ENCODE measurements at regions not wholly inside any gene's neighbourhood (a gene's known extent, or its start where the extent isn't known, plus 50 kb on each side); places are given as distances from the start of the nearest gene placed in this dataset.
A peak's percentile ranks its signal among the peaks of the same experiment; 100 is the strongest.

- 79 to 86% (median 82%) methylated on average over 4 of the region's 4 CpGs for WGBS, 3 donors
Observed at GRCh38 chr20:23243791-23244155, 106.8 kb upstream of the NXT1 start.

GRCh38 chr20:23242556-23243180 lies 107.9 kb upstream of the NXT1 start:
- DNase-seq = no peak
- no peaks in the 10 kb centered on the region for H3K9me3 ChIP-seq (ENCODE audit: control insufficient read depth in 2 of 2, insufficient read depth in 1 of 2, low read depth in 1 of 2, low read length in 1 of 2)
- no peaks in the 10 kb centered on the region for H3K36me3 ChIP-seq (ENCODE audit: control insufficient read depth in 3 of 3, insufficient read depth in 2 of 3, low read depth in 1 of 3, low read length in 3 of 3)
- H3K27me3 ChIP-seq (ENCODE audit: control insufficient read depth in 3 of 3, insufficient read depth in 3 of 3, low read length in 3 of 3) = peaks cover 0 to 3% (median 3%) of the 10 kb centered on the region in 3 donors
- no peak overlapping the region for H3K27ac ChIP-seq (ENCODE audit: low read depth in 1 of 3, low read length in 2 of 3)
- WGBS, 3 donors = 63 to 74% (median 70%) methylated on average over 5 of the region's 5 CpGs
- no peak overlapping the region for H3K4me3 ChIP-seq (ENCODE audit: low read depth in 1 of 3, low read length in 3 of 3)
- H3K4me1 ChIP-seq (ENCODE audit: control insufficient read depth in 3 of 3, insufficient read depth in 2 of 3, low read depth in 1 of 3, low read length in 2 of 3) = no peaks in the 10 kb centered on the region
- FAIRE-seq = no peak

More at GRCh38 chr20:23243791-23244155, 106.8 kb upstream of the NXT1 start:
- H3K4me3 ChIP-seq (ENCODE audit: low read depth in 1 of 3, low read length in 3 of 3) = no peak overlapping the region
- peaks cover 0 to 3% (median 3%) of the 10 kb centered on the region in 3 donors for H3K27me3 ChIP-seq (ENCODE audit: control insufficient read depth in 3 of 3, insufficient read depth in 3 of 3, low read length in 3 of 3)
- H3K9me3 ChIP-seq (ENCODE audit: control insufficient read depth in 2 of 2, insufficient read depth in 1 of 2, low read depth in 1 of 2, low read length in 1 of 2) = no peaks in the 10 kb centered on the region
- DNase-seq = no peak
- H3K36me3 ChIP-seq (ENCODE audit: control insufficient read depth in 3 of 3, insufficient read depth in 2 of 3, low read depth in 1 of 3, low read length in 3 of 3) = no peaks in the 10 kb centered on the region
- H3K27ac ChIP-seq (ENCODE audit: low read depth in 1 of 3, low read length in 2 of 3) = peak overlapping the region in 1 of 3 donors; percentile 78
- H3K4me1 ChIP-seq (ENCODE audit: control insufficient read depth in 3 of 3, insufficient read depth in 2 of 3, low read depth in 1 of 3, low read length in 2 of 3) = no peaks in the 10 kb centered on the region
- FAIRE-seq = no peak

- Histone ChIP-seq H3K27ac (ENCODE audit: low read depth in 1 of 3, low read length in 2 of 3) (no peak overlapping the region), H3K36me3 (ENCODE audit: control insufficient read depth in 3 of 3, insufficient read depth in 2 of 3, low read depth in 1 of 3, low read length in 3 of 3) (no peaks in the 10 kb centered on the region), H3K4me1 (ENCODE audit: control insufficient read depth in 3 of 3, insufficient read depth in 2 of 3, low read depth in 1 of 3, low read length in 2 of 3) (no peaks in the 10 kb centered on the region), H3K4me3 (ENCODE audit: low read depth in 1 of 3, low read length in 3 of 3) (no peak overlapping the region), H3K27me3 (ENCODE audit: control insufficient read depth in 3 of 3, insufficient read depth in 3 of 3, low read length in 3 of 3) (peaks cover 0 to 3% (median 3%) of the 10 kb centered on the region in 3 donors), H3K9me3 (ENCODE audit: control insufficient read depth in 2 of 2, insufficient read depth in 1 of 2, low read depth in 1 of 2, low read length in 1 of 2) (no peaks in the 10 kb centered on the region)
- DNase-seq (no peak), FAIRE-seq (no peak)
- WGBS, 3 donors = 34 to 74% (median 67%) methylated on average over 2 of the region's 2 CpGs
Observed at GRCh38 chr20:23242104-23242503, 108.5 kb upstream of the NXT1 start.

- Histone ChIP-seq H3K9me3 (ENCODE audit: control insufficient read depth in 2 of 2, insufficient read depth in 1 of 2, low read depth in 1 of 2, low read length in 1 of 2) (no peaks in the 10 kb centered on the region), H3K27me3 (ENCODE audit: control insufficient read depth in 3 of 3, insufficient read depth in 3 of 3, low read length in 3 of 3) (peaks cover 0 to 3% (median 3%) of the 10 kb centered on the region in 3 donors), H3K4me3 (ENCODE audit: low read depth in 1 of 3, low read length in 3 of 3) (no peak overlapping the region), H3K27ac (ENCODE audit: low read depth in 1 of 3, low read length in 2 of 3) (no peak overlapping the region), H3K4me1 (ENCODE audit: control insufficient read depth in 3 of 3, insufficient read depth in 2 of 3, low read depth in 1 of 3, low read length in 2 of 3) (no peaks in the 10 kb centered on the region), H3K36me3 (ENCODE audit: control insufficient read depth in 3 of 3, insufficient read depth in 2 of 3, low read depth in 1 of 3, low read length in 3 of 3) (no peaks in the 10 kb centered on the region)
- DNase-seq (no peak), FAIRE-seq (no peak)
- 87 to 91% (median 88%) methylated on average over 3 of the region's 3 CpGs for WGBS, 3 donors
Observed at GRCh38 chr20:23241416-23241815, 109.2 kb upstream of the NXT1 start.

- 56 to 76% (median 72%) methylated on average over 1 of the region's 1 CpG for WGBS, 3 donors
Observed at GRCh38 chr20:23240519-23240918, 110.1 kb upstream of the NXT1 start.

GRCh38 chr20:23237201-23237600 lies 113.4 kb upstream of the NXT1 start:
- no peak overlapping the region for H3K4me3 ChIP-seq (ENCODE audit: low read depth in 1 of 3, low read length in 3 of 3)
- no peaks in the 10 kb centered on the region for H3K36me3 ChIP-seq (ENCODE audit: control insufficient read depth in 3 of 3, insufficient read depth in 2 of 3, low read depth in 1 of 3, low read length in 3 of 3)
- H3K27me3 ChIP-seq (ENCODE audit: control insufficient read depth in 3 of 3, insufficient read depth in 3 of 3, low read length in 3 of 3) = peaks cover 0 to 3% (median 0%) of the 10 kb centered on the region in 3 donors
- H3K27ac ChIP-seq (ENCODE audit: low read depth in 1 of 3, low read length in 2 of 3) = no peak overlapping the region
- DNase-seq = no peak
- no peaks in the 10 kb centered on the region for H3K4me1 ChIP-seq (ENCODE audit: control insufficient read depth in 3 of 3, insufficient read depth in 2 of 3, low read depth in 1 of 3, low read length in 2 of 3)
- peaks cover 0 to 9% of the 10 kb centered on the region in 2 donors for H3K9me3 ChIP-seq (ENCODE audit: control insufficient read depth in 2 of 2, insufficient read depth in 1 of 2, low read depth in 1 of 2, low read length in 1 of 2)
- FAIRE-seq = no peak

More at GRCh38 chr20:23240519-23240918, 110.1 kb upstream of the NXT1 start:
- Histone ChIP-seq H3K9me3 (ENCODE audit: control insufficient read depth in 2 of 2, insufficient read depth in 1 of 2, low read depth in 1 of 2, low read length in 1 of 2) (no peaks in the 10 kb centered on the region), H3K36me3 (ENCODE audit: control insufficient read depth in 3 of 3, insufficient read depth in 2 of 3, low read depth in 1 of 3, low read length in 3 of 3) (no peaks in the 10 kb centered on the region), H3K27ac (ENCODE audit: low read depth in 1 of 3, low read length in 2 of 3) (no peak overlapping the region), H3K4me3 (ENCODE audit: low read depth in 1 of 3, low read length in 3 of 3) (no peak overlapping the region), H3K27me3 (ENCODE audit: control insufficient read depth in 3 of 3, insufficient read depth in 3 of 3, low read length in 3 of 3) (peaks cover 0 to 3% (median 3%) of the 10 kb centered on the region in 3 donors), H3K4me1 (ENCODE audit: control insufficient read depth in 3 of 3, insufficient read depth in 2 of 3, low read depth in 1 of 3, low read length in 2 of 3) (no peaks in the 10 kb centered on the region)
- FAIRE-seq (no peak), DNase-seq (no peak)

GRCh38 chr20:23235173-23236027 lies 115.2 kb upstream of the NXT1 start:
- Histone ChIP-seq H3K4me1 (ENCODE audit: control insufficient read depth in 3 of 3, insufficient read depth in 2 of 3, low read depth in 1 of 3, low read length in 2 of 3) (no peaks in the 10 kb centered on the region), H3K36me3 (ENCODE audit: control insufficient read depth in 3 of 3, insufficient read depth in 2 of 3, low read depth in 1 of 3, low read length in 3 of 3) (no peaks in the 10 kb centered on the region), H3K27ac (ENCODE audit: low read depth in 1 of 3, low read length in 2 of 3) (no peak overlapping the region), H3K9me3 (ENCODE audit: control insufficient read depth in 2 of 2, insufficient read depth in 1 of 2, low read depth in 1 of 2, low read length in 1 of 2) (peaks cover 0 to 14% of the 10 kb centered on the region in 2 donors), H3K4me3 (ENCODE audit: low read depth in 1 of 3, low read length in 3 of 3) (no peak overlapping the region), H3K27me3 (ENCODE audit: control insufficient read depth in 3 of 3, insufficient read depth in 3 of 3, low read length in 3 of 3) (no peaks in the 10 kb centered on the region)
- FAIRE-seq (no peak), DNase-seq (peak; percentile 49 to 55)
- 32 to 43% (median 38%) methylated on average over 9 of the region's 9 CpGs for WGBS, 3 donors

GRCh38 chr20:23234311-23235078 lies 116.1 kb upstream of the NXT1 start:
- H3K27ac ChIP-seq (ENCODE audit: low read depth in 1 of 3, low read length in 2 of 3) = no peak overlapping the region
- DNase-seq (no peak), FAIRE-seq (no peak)

More at GRCh38 chr20:23234311-23235078, 116.1 kb upstream of the NXT1 start:
- Histone ChIP-seq H3K27me3 (ENCODE audit: control insufficient read depth in 3 of 3, insufficient read depth in 3 of 3, low read length in 3 of 3) (no peaks in the 10 kb centered on the region), H3K9me3 (ENCODE audit: control insufficient read depth in 2 of 2, insufficient read depth in 1 of 2, low read depth in 1 of 2, low read length in 1 of 2) (peaks cover 0 to 14% of the 10 kb centered on the region in 2 donors), H3K4me1 (ENCODE audit: control insufficient read depth in 3 of 3, insufficient read depth in 2 of 3, low read depth in 1 of 3, low read length in 2 of 3) (no peaks in the 10 kb centered on the region), H3K36me3 (ENCODE audit: control insufficient read depth in 3 of 3, insufficient read depth in 2 of 3, low read depth in 1 of 3, low read length in 3 of 3) (no peaks in the 10 kb centered on the region), H3K4me3 (ENCODE audit: low read depth in 1 of 3, low read length in 3 of 3) (no peak overlapping the region)
- 52 to 69% (median 64%) methylated on average over 3 of the region's 3 CpGs for WGBS, 3 donors
